Right atrium auricular region (tissue), 2 donors: ENCODE measurements at regions not wholly inside any gene's neighbourhood (a gene's known extent, or its start where the extent isn't known, plus 50 kb on each side); places are given as distances from the start of the nearest gene placed in this dataset.

Experiments
- DNase-seq: peaks from one replicate; pipeline ENCODE4 v3.0.0-alpha.2; 2019; ENCODE audit warnings: low spot score
- H3K27ac ChIP-seq, 2 donors: fragments of 200-600 bp; sonication (generic); 1 replicate in 1 of 2; 2 replicates in 1 of 2; pipeline ENCODE4 v1.5.1; 2016 to 2019
- H3K27me3 ChIP-seq, 2 donors: fragments of 200-600 bp; sonication (generic); one replicate each; pipeline versions ENCODE4 v1.5.1 to v1.6.0; 2017 to 2019
- H3K36me3 ChIP-seq: fragments of 200-600 bp; sonication (generic); one replicate; pipeline ENCODE4 v1.5.1; 2016
- H3K4me1 ChIP-seq, 2 donors: fragments of 200-600 bp; sonication (generic); one replicate each; pipeline versions ENCODE4 v1.5.1 to v1.6.0; 2017 to 2019
- H3K4me3 ChIP-seq, 2 donors: fragments of 200-600 bp; sonication (generic); 1 replicate in 1 of 2; 2 replicates in 1 of 2; pipeline ENCODE4 v1.5.1; 2017 to 2019; ENCODE audit warnings: mild to moderate bottlenecking in 1 of 2, moderate library complexity in 1 of 2
- H3K9me3 ChIP-seq, 2 donors: fragments of 200-600 bp; sonication (generic); one replicate each; pipeline ENCODE4 v1.5.1; 2019
- TF ChIP-seq, protein P1 (sequence below), 2 donors: fragments of 200-600 bp; sonication (generic); IDR thresholded peaks; one replicate each; pipeline ENCODE4 v1.5.1; 2019; ENCODE audit warnings: antibody characterized with exemption in 2 of 2

- no peaks in the 10 kb centered on the region for H3K4me1 ChIP-seq
- H3K9me3 ChIP-seq = no peaks in the 10 kb centered on the region
- DNase-seq = no peak
- H3K27me3 ChIP-seq = no peaks in the 10 kb centered on the region
- TF ChIP-seq, protein P1, sequence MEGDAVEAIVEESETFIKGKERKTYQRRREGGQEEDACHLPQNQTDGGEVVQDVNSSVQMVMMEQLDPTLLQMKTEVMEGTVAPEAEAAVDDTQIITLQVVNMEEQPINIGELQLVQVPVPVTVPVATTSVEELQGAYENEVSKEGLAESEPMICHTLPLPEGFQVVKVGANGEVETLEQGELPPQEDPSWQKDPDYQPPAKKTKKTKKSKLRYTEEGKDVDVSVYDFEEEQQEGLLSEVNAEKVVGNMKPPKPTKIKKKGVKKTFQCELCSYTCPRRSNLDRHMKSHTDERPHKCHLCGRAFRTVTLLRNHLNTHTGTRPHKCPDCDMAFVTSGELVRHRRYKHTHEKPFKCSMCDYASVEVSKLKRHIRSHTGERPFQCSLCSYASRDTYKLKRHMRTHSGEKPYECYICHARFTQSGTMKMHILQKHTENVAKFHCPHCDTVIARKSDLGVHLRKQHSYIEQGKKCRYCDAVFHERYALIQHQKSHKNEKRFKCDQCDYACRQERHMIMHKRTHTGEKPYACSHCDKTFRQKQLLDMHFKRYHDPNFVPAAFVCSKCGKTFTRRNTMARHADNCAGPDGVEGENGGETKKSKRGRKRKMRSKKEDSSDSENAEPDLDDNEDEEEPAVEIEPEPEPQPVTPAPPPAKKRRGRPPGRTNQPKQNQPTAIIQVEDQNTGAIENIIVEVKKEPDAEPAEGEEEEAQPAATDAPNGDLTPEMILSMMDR (IDR thresholded peaks at IDR 0.05) = no peak
- no peak overlapping the region for H3K4me3 ChIP-seq
- H3K36me3 ChIP-seq = no peaks in the 10 kb centered on the region
- no peak overlapping the region for H3K27ac ChIP-seq
These were observed 182.4 kb downstream of the SEM1 start for GRCh38 chr7:96527133-96527827.

DNA sequence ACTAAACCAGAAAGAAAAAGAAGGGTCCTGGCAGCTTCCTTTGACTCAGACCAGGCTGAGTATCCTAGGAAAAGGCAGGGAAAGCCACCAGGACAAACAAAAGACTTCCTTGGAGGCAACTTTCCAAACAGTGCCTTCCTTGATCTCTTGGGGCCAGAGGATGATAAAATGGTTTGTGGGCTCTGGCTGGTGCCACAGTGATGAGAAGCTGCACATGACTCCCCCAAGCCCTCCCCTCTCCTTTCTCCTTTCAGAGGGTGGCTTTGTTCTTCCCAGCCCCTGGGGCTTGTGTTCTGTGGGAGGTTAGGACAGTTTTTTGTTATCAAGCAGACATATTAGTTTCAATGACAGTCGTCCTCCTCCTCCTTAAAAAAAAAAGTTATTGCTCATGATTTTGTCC is 183.2 kb downstream of the SEM1 start:
- Histone ChIP-seq H3K4me3 (no peak overlapping the region), H3K4me1 (no peaks in the 10 kb centered on the region), H3K9me3 (no peaks in the 10 kb centered on the region), H3K36me3 (no peaks in the 10 kb centered on the region), H3K27ac (no peak overlapping the region), H3K27me3 (no peaks in the 10 kb centered on the region)
- no peak for DNase-seq
- TF ChIP-seq, protein P1 (IDR thresholded peaks at IDR 0.05) = no peak

GRCh38 chr7:96521068-96521894 is 188.4 kb downstream of the SEM1 start:
- H3K9me3 ChIP-seq = peaks cover 0 to 7% of the 10 kb centered on the region in 2 donors
- no peaks in the 10 kb centered on the region for H3K4me1 ChIP-seq
- H3K36me3 ChIP-seq = no peaks in the 10 kb centered on the region
- no peaks in the 10 kb centered on the region for H3K27me3 ChIP-seq
- DNase-seq = no peak
- no peak overlapping the region for H3K27ac ChIP-seq
- TF ChIP-seq, protein P1 (IDR thresholded peaks at IDR 0.05) = no peak
- H3K4me3 ChIP-seq = no peak overlapping the region

GRCh38 chr7:96508371-96508770 is 186.5 kb upstream of the SLC25A13 start:
- Histone ChIP-seq H3K27ac (no peak overlapping the region), H3K9me3 (no peaks in the 10 kb centered on the region), H3K4me1 (no peaks in the 10 kb centered on the region), H3K4me3 (no peak overlapping the region), H3K36me3 (no peaks in the 10 kb centered on the region), H3K27me3 (no peaks in the 10 kb centered on the region)
- TF ChIP-seq, protein P1 (IDR thresholded peaks at IDR 0.05) = no peak
- DNase-seq = no peak

- no peak overlapping the region for H3K27ac ChIP-seq
- H3K27me3 ChIP-seq = no peaks in the 10 kb centered on the region
- DNase-seq = no peak
- no peaks in the 10 kb centered on the region for H3K36me3 ChIP-seq
- no peaks in the 10 kb centered on the region for H3K4me1 ChIP-seq
- TF ChIP-seq, protein P1 (IDR thresholded peaks at IDR 0.05) = no peak
- H3K4me3 ChIP-seq = no peak overlapping the region
- no peaks in the 10 kb centered on the region for H3K9me3 ChIP-seq
These were observed 181.7 kb upstream of the SLC25A13 start for GRCh38 chr7:96503597-96503996.
